ENCODE measurements at regions not wholly inside any gene's neighbourhood (a gene's known extent, or its start where the extent isn't known, plus 50 kb on each side); places are given as distances from the start of the nearest gene placed in this dataset.

- H3K4me2 ChIP-seq (ENCODE audit: insufficient read depth, insufficient read length, low read length), result no peak overlapping the region
- no peak overlapping the region for H3K9ac ChIP-seq (ENCODE audit: extremely low read depth, insufficient read length, low read length)
- no peak overlapping the region for H2BK15ac ChIP-seq (ENCODE audit: low read depth, low read length)
- no peaks in the 10 kb centered on the region for H3K27me3 ChIP-seq (ENCODE audit: insufficient read depth, low read length)
- H2BK12ac ChIP-seq (ENCODE audit: insufficient read length, low read depth, low read length), result no peak overlapping the region
- H3K27me3 Mint-ChIP-seq (ENCODE audit: low read depth), result no peaks in the 10 kb centered on the region
- DNase-seq, result no peak
- H2BK5ac ChIP-seq (ENCODE audit: insufficient read length, low read length), result no peak overlapping the region
- no peak overlapping the region for H4K5ac ChIP-seq (ENCODE audit: insufficient read length, low read depth, low read length)
- WGBS (ENCODE audit: extremely low coverage, insufficient read length, low lambda C conversion rate), result no CpG with 5 or more reads among the region's 5 CpGs
- H2AFZ ChIP-seq (ENCODE audit: low read length), result no peak overlapping the region
- no peaks in the 10 kb centered on the region for H4K20me1 ChIP-seq (ENCODE audit: control insufficient read depth, insufficient read depth, insufficient read length)
- H3K14ac ChIP-seq (ENCODE audit: insufficient read depth, low read length), result no peak overlapping the region
- no peaks in the 10 kb centered on the region for H3K79me2 ChIP-seq (ENCODE audit: insufficient read depth, low read length)
- no peak overlapping the region for H2BK20ac ChIP-seq (ENCODE audit: low read depth, low read length, poor library complexity, severe bottlenecking)
- H2AK5ac ChIP-seq (ENCODE audit: insufficient read length, low read length), result no peak overlapping the region
- H3K4me1 ChIP-seq (ENCODE audit: insufficient read depth, low read length), result no peaks in the 10 kb centered on the region
- H3K4me3 Mint-ChIP-seq, result no peak overlapping the region
- no peak overlapping the region for H3K23ac ChIP-seq (ENCODE audit: insufficient read length, low read depth, low read length)
- H4K8ac ChIP-seq (replicated peaks; ENCODE audit: insufficient read length, low read depth, low read length), result no peak overlapping the region
- H3K23me2 ChIP-seq (ENCODE audit: insufficient read length, low read depth, low read length, poor library complexity, severe bottlenecking), result no peaks in the 10 kb centered on the region
- no peaks in the 10 kb centered on the region for H3K79me1 ChIP-seq (ENCODE audit: insufficient read depth, low read depth, low read length, poor library complexity, severe bottlenecking)
- H2BK120ac ChIP-seq (ENCODE audit: low read depth, low read length, poor library complexity, severe bottlenecking), result no peak overlapping the region
- no peak overlapping the region for H4K91ac ChIP-seq (ENCODE audit: insufficient read length, low read depth, low read length)
- H3K18ac ChIP-seq (ENCODE audit: insufficient read length, low read depth, low read length), result no peak overlapping the region
- H3T11ph ChIP-seq (ENCODE audit: low read length), result no peak overlapping the region
- H3K4me1 Mint-ChIP-seq, result peaks cover 8 to 9% of the 10 kb centered on the region in 2 experiments
- no peak overlapping the region for H3K56ac ChIP-seq (ENCODE audit: insufficient read length, low read depth, low read length)
- no peak overlapping the region for H3K27ac ChIP-seq (ENCODE audit: insufficient read length, low read depth, low read length)
- H3K4ac ChIP-seq (ENCODE audit: low read depth, low read length), result no peak overlapping the region
- H3K9me3 Mint-ChIP-seq, result no peaks in the 10 kb centered on the region
- H3K36me3 Mint-ChIP-seq (ENCODE audit: insufficient read depth in 1 of 3, low read depth in 3 of 3), result no peaks in the 10 kb centered on the region
- no peaks in the 10 kb centered on the region for H3K9me3 ChIP-seq (ENCODE audit: control insufficient read depth, low read depth, low read length)
- TF ChIP-seq CTCF (conservative IDR thresholded peaks at IDR 0.05), result no peak
- H3K27ac Mint-ChIP-seq, result no peak overlapping the region
These were observed 105.8 kb downstream of the LACC1 start for GRCh38 chr13:43985422-43986072.

Measured in H9 (cell line).